GM21423 (cell line): ENCODE measurements at regions not wholly inside any gene's neighbourhood (a gene's known extent, or its start where the extent isn't known, plus 50 kb on each side); places are given as distances from the start of the nearest gene placed in this dataset.
"Not testable (repeated sequence)": the region's sequence is repeated elsewhere in the genome, so short reads cannot be mapped to it uniquely, and the experiment has no call there.

Source experiments
- ATAC-seq: cut with Tn5 transposase; IDR thresholded peaks from one replicate; pipeline ENCODE4 v1.9.1; 2021; ENCODE audit warnings: mild to moderate bottlenecking, moderate library complexity; ENCODE audit not compliant: unreplicated experiment

GRCh38 chr5:19246191-19246590 lies 741.8 kb downstream of the CDH18 start:
- not testable (repeated sequence) for ATAC-seq

GRCh38 chr5:19247302-19247701 lies 740.7 kb downstream of the CDH18 start:
- no peak for ATAC-seq

- no peak for ATAC-seq
Observed at GRCh38 chr5:19256036-19256435, 732.0 kb downstream of the CDH18 start.

DNA sequence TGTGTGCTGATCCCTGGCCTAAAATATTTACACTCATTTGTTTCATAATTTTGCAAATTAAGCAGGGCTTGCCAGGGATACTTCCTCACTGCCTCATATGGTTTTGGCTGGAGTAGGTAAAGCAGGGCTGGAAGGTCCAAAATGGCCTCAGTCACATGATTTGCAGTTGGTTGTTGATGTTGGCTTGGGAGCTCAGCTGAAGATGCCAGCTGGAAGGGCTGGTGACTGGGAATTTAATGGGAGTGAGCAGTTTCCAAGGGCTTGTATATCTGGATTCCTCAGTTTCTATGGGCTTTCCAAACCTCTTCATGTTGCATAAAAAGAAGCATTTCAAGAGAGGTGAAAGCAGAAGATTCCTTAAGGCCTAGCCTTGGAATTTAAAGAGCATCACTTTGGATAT lies 729.3 kb downstream of the CDH18 start:
- no peak for ATAC-seq

- ATAC-seq = no peak
Observed at GRCh38 chr5:19261879-19262278, 726.1 kb downstream of the CDH18 start.

DNA sequence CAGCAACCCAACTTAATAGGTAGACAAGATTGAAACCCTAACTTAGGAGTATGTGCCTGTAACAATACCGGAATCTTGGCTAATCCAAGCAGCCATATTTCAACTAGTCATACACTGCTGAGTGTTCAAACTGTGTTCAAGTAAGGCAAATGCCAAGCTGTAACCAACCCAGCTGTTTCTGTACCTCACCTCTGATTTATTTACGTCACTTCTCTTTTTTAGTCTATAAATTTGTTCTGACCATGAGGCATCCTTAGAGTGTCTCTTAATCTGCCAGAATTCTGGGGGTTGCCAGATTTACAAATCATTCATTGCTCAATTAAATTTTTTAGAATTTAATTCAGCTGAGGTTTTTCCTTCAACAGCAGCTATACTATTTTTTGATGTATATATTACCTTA lies 723.2 kb downstream of the CDH18 start:
- no peak for ATAC-seq

DNA sequence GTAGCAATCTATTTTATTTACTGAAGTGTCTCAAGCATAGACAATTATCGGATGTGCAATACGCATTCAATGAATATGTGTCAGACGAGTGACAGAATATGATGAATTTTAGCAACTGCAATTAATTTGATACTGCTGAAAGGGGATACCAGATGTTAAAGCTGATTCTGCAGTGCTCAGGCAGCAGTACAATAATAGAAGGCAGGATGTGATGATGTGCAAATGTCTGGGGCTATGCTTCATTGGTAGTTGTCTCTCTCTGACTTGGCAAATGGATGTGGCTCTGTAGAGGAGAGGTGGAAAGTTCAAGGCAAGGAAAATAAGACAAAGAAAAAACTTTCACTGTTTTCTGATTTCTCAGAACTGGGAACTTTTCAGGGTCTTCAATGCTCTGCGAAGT lies 721.2 kb downstream of the CDH18 start:
- no peak for ATAC-seq

DNA sequence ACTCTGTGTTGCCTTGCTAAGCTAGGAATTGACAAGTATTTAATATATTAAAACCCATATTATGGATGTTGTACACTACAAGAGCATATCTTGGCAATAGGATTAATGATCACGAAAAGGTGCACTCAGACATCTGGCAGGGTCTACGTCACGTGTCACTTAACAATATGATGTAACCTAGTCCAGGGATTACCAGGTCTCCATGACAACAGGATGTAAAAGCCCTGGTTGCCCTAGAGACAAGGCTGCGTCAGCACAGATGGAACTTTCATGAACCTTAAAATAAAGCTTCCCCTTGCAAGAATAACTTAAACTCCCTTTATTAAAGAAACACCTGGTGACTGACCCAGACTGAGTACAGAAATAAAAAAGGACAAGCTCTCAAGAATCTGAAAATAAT lies 717.8 kb downstream of the CDH18 start:
- no peak for ATAC-seq

DNA sequence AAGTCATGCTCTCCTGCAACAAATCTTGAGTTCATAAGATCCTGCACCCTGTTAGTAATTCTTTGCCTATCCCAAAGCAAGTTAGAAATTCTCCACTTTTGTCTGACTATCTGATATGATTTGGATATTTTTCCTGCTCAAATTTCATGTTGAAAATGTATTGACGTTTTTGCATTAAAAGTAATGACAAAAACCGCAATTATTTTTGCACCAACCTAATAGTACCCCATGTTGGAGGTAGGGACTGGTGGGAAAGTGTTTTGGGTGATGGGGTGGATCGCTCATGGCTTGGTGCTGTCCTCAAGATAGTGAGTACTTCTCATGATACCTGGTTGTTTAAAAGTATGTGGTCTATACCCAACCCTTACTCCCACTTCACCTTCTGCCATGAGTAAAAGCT lies 713.4 kb downstream of the CDH18 start:
- no peak for ATAC-seq

DNA sequence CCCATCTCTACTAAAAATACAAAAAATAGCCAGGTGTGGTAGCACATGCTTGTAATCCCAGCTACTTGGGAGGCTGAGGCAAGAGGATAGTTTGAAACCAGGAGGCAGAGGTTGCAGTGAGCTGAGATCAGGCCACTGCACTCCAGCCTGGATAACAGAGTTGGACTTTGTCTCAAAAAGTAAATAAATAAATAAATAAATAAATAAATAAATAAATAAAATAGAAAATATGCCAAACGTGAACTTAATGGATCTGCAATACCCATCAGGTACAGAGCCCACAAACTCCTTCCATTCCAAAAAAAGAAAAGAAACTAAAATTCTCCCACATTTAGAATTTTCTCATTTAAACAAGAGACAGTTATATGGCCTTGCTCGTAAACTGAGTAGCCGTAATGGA lies 702.7 kb downstream of the CDH18 start:
- no peak for ATAC-seq

GRCh38 chr5:19287548-19288277 lies 700.3 kb downstream of the CDH18 start:
- not testable (repeated sequence) for ATAC-seq

- not testable (repeated sequence) for ATAC-seq
Observed at GRCh38 chr5:19288311-19288710, 699.7 kb downstream of the CDH18 start.

DNA sequence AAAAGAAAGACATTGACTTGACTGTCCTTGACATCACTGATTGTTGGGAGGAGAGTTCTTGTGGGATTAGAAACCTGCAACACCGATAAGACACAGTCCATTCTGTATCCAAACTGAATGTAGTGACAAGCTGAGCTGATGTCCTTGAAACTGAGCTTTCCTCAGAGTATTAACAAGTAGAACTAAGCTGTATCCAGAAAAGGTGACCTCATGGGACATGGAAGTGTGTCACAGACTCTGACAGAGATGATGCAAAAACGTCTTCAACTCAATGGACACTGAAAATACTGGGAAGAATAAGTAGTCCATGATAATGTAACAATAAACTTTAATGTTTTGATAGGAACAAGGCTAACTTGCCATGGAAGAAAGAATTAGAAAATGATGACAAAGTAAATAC lies 690.1 kb downstream of the CDH18 start:
- ATAC-seq = no peak

GRCh38 chr5:19301271-19301670 lies 686.7 kb downstream of the CDH18 start:
- no peak for ATAC-seq

DNA sequence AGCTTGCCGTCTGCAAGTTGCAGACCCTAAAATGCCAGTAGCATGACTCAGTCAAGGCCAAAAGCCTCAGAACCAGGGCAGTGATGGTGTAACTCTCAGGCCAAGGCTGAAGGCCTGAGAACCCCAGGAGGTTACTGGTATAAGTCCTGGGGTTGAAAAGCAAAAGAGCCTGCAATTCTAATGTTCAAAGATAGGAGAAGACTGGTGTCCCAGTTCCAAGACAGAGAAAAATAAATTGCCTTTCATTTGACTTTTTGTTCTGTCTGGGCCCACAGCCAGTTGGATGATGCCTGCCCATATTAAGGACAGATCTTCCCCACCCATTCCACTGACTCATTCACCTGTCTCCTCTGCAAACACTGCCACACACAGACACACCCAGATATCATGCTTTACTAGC lies 673.2 kb downstream of the CDH18 start:
- no peak for ATAC-seq

GRCh38 chr5:19319252-19319651 lies 668.7 kb downstream of the CDH18 start:
- no peak for ATAC-seq

DNA sequence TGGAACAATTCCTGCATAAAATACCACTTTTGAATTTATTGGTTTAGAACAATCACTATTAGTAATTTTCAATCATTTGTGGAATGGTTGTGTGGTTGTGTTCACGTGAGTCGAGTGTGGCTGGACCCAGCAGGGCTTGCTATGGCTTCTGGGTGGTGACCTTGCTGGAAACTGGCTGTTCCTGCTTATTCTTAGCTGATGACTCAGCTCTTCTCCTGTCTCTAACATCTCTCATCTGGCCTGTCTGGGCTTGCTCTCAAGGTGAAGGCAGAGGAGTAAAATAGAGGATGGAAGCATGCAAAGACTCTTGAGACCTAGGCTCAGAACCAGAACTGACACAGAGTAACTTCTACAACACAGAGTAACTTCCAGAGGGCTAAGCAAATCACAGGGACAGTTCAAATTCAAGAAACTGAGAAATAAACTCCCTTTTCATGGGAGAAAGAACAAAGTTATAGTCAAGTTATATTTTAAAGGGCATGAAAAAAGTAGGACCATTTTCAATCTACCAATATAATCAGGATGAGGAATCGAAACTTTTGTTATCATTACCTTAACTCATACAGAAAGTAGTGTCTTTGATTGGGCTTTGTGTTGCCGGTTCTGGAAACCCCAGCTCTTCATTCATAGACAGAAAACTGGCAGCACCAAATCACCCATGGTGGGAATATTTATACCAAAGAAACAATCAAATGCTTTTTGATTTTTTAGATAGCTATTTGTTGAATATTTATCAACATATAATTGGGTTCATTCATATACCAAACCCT lies 665.1 kb downstream of the CDH18 start:
- ATAC-seq = no peak

- no peak for ATAC-seq
Observed at GRCh38 chr5:19334278-19334677, 653.7 kb downstream of the CDH18 start.

DNA sequence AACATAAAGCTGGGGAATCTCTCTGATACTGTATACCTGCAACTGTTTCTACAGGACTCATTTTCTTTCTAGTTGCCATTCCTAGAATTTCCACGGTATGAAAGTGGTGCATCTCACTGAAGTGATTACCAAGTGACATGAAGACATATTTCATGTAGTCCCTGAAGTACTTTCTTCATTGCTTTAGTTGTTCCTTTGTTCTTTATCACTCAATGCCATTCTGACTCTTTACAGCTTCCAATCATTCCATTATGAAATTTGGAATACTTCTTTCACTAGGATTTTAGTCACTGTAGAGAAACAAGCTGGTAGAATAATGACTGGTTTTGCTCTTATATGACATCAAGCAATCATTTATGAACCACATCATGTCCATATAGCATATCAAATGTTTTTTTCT lies 645.1 kb downstream of the CDH18 start:
- no peak for ATAC-seq

- no peak for ATAC-seq
Observed at GRCh38 chr5:19352120-19352519, 635.9 kb downstream of the CDH18 start.

DNA sequence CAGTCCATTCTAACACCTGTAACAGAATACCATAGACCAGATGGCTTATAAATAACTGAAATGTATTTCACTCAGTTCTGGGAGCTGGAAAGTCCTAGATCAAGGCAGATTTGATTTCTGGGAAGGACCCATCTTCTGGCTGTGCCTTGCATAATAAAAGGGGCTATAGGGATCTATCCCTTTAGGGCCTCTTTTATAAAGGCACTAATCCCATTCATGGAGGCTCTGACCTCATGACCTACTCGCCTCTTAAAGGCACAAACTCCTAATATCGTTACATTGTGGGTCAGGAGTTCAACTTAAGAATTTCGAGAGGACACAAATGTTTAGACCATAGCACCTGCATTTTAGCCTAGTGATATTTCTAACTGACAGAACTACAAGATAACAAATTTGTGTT lies 619.0 kb downstream of the CDH18 start:
- ATAC-seq = no peak

- ATAC-seq = no peak
Observed at GRCh38 chr5:19369561-19369960, 618.4 kb downstream of the CDH18 start.
